Lower leg skin (tissue), 4 donors: ENCODE measurements at regions not wholly inside any gene's neighbourhood (a gene's known extent, or its start where the extent isn't known, plus 50 kb on each side); places are given as distances from the start of the nearest gene placed in this dataset.

Experiments
- DNase-seq, 2 donors: peaks; one replicate each; pipeline ENCODE4 v3.0.0-alpha.2; 2019; ENCODE audit warnings: low spot score in 2 of 2
- H3K4me3 ChIP-seq: fragments of 200-600 bp; sonication (generic); 2 replicates; pipeline ENCODE4 v1.5.1; 2017; ENCODE audit warnings: mild to moderate bottlenecking, low read depth; ENCODE audit not compliant: poor library complexity, severe bottlenecking
- POLR2A ChIP-seq, 2 donors: fragments of 450-650 bp; IDR thresholded peaks; one replicate each; pipeline ENCODE4 v1.6.1; 2016 to 2017; ENCODE audit warnings: antibody characterized with exemption in 2 of 2, mild to moderate bottlenecking in 1 of 2, moderate library complexity in 1 of 2
- WGBS, 2 donors: methylation state at CpG; one replicate each; pipeline ENCODE4 v1.1.5; 2018; 5-methylcytosine and 5-hydroxymethylcytosine counted together
- intact Hi-C: fragments of 100-400 bp; cut with DNase I; formaldehyde crosslinking; loops from one replicate; pipeline ENCODE4 v1.15.0; 2023; ENCODE audit warnings: low total_unique reads
- TF ChIP-seq, protein P1 (sequence below), 3 donors: fragments of 450-650 bp; IDR thresholded peaks; one replicate each; pipeline ENCODE4 v1.5.1; 2016; ENCODE audit warnings: antibody characterized with exemption in 3 of 3, mild to moderate bottlenecking in 3 of 3, moderate library complexity in 2 of 3

DNA sequence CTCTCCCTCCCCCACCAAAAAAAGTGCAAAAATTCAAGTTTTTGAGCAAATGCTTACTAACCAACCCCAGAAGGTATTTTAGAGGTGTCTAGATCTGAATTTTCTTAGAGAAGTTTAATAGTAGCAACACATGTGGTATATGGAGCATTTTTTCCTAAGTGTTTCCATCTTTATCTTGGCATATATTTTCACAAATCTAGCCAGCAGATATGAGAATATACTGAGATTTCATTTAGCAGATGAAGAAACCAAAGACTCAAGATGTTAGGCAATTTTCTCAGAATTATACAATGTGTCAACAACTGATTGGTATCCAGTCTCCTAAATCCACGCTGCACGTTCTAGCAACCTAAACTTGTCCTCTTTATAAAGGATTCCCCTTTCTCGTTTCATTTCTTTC, 245.5 kb upstream of the CXXC4 start:
- no peak for TF ChIP-seq POLR2A (IDR thresholded peaks at IDR 0.05)
- TF ChIP-seq, protein P1, sequence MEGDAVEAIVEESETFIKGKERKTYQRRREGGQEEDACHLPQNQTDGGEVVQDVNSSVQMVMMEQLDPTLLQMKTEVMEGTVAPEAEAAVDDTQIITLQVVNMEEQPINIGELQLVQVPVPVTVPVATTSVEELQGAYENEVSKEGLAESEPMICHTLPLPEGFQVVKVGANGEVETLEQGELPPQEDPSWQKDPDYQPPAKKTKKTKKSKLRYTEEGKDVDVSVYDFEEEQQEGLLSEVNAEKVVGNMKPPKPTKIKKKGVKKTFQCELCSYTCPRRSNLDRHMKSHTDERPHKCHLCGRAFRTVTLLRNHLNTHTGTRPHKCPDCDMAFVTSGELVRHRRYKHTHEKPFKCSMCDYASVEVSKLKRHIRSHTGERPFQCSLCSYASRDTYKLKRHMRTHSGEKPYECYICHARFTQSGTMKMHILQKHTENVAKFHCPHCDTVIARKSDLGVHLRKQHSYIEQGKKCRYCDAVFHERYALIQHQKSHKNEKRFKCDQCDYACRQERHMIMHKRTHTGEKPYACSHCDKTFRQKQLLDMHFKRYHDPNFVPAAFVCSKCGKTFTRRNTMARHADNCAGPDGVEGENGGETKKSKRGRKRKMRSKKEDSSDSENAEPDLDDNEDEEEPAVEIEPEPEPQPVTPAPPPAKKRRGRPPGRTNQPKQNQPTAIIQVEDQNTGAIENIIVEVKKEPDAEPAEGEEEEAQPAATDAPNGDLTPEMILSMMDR (IDR thresholded peaks at IDR 0.05): no peak
- intact Hi-C loops: loop anchor here (5.0 kb wide), 2 partner anchors 1188 to 1452 kb away; no protein-coding TSS in a partner anchor
- H3K4me3 ChIP-seq: no peak overlapping the region
- 83 to 88% methylated on average over 3 of the region's 3 CpGs for WGBS, 2 donors
- DNase-seq: no peak

GRCh38 chr4:104743215-104743653, 248.5 kb upstream of the CXXC4 start:
- TF ChIP-seq, protein P1 (IDR thresholded peaks at IDR 0.05): no peak
- no peak for TF ChIP-seq POLR2A (IDR thresholded peaks at IDR 0.05)
- intact Hi-C loops: loop anchor here (5.0 kb wide), 2 partner anchors 1191 to 1449 kb away; no protein-coding TSS in a partner anchor
- WGBS, 2 donors: 65 to 71% methylated on average over 6 of the region's 6 CpGs
- no peak for DNase-seq
- no peak overlapping the region for H3K4me3 ChIP-seq

DNA sequence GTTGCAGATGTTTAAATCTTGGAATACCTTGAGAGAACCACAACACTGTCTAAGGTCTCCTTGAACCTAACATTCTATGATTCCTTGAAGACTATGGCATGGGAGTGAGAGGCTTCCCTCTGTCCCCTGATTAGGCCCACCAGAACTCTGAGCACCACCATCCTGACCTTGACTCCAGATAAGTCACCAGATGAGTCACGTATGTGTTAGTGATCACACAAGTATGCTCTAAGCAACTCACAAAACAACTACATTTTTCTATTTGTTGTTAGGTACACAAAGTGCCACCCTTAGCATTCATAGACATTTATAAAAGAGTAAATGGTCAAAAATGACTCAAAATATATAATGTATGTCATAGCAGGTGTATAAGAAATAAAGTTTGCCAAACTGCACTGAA, 252.9 kb upstream of the CXXC4 start:
- WGBS, 2 donors: 71 to 92% methylated on average over 1 of the region's 1 CpG
- no peak for DNase-seq
- TF ChIP-seq, protein P1 (IDR thresholded peaks at IDR 0.05): no peak
- TF ChIP-seq POLR2A (IDR thresholded peaks at IDR 0.05): no peak
- intact Hi-C loops: no loop called here
- no peak overlapping the region for H3K4me3 ChIP-seq

- 80 to 83% methylated on average over 3 of the region's 3 CpGs for WGBS, 2 donors
- no peak for DNase-seq
- H3K4me3 ChIP-seq: no peak overlapping the region
- TF ChIP-seq, protein P1 (IDR thresholded peaks at IDR 0.05): no peak
- TF ChIP-seq POLR2A (IDR thresholded peaks at IDR 0.05): no peak
- intact Hi-C loops: no loop called here
Measured at GRCh38 chr4:104749062-104749461, 254.4 kb upstream of the CXXC4 start.

- no peak overlapping the region for H3K4me3 ChIP-seq
- DNase-seq: no peak
- TF ChIP-seq POLR2A (IDR thresholded peaks at IDR 0.05): no peak
- TF ChIP-seq, protein P1 (IDR thresholded peaks at IDR 0.05): no peak
- intact Hi-C loops: no loop called here
- WGBS, 2 donors: 63 to 65% methylated on average over 2 of the region's 2 CpGs
Measured at GRCh38 chr4:104750008-104750407, 255.3 kb upstream of the CXXC4 start.

DNA sequence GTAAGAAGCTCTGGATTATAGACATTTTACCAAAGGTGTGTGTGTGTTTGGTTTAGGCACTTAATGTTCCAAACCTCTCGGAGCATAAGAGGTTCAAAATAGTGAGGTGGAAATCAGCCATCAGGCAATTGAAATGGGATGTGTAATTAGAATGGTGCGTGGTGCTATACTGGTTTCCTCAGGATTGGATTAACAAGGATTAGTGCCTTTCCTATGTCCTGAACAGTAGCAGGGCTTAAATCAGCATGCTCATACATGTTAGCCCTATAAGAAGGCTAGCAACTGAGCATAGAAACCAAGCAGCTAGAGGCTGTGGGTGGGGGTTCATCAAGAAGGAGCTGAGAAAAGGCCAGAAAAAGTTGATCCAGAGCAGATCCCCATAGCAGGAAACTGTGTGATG, 256.8 kb upstream of the CXXC4 start:
- no peak overlapping the region for H3K4me3 ChIP-seq
- no peak for TF ChIP-seq POLR2A (IDR thresholded peaks at IDR 0.05)
- TF ChIP-seq, protein P1 (IDR thresholded peaks at IDR 0.05): no peak
- intact Hi-C loops: no loop called here
- 64 to 66% methylated on average over 2 of the region's 2 CpGs for WGBS, 2 donors
- no peak for DNase-seq
